ENCODE measurements at regions not wholly inside any gene's neighbourhood (a gene's known extent, or its start where the extent isn't known, plus 50 kb on each side); places are given as distances from the start of the nearest gene placed in this dataset.

GRCh38 chr5:99441235-99441634 is 512.4 kb upstream of the CHD1 start:
- no peak for DNase-seq
- H3K36me3 ChIP-seq (replicated peaks in 1 of 2; ENCODE audit: control insufficient read depth in 1 of 2, insufficient read depth in 2 of 2, low read length in 2 of 2) = no peaks in the 10 kb centered on the region
- no peak overlapping the region for H2AFZ ChIP-seq (ENCODE audit: insufficient read depth, low read depth, low read length, poor library complexity, severe bottlenecking)
- no peak for TF ChIP-seq CTCF (IDR thresholded peaks at IDR 0.05)
- Mint-ChIP-seq H3K9me3 (peaks cover 0 to 2% (median 0%) of the 10 kb centered on the region in 7 donors), H3K36me3 (no peaks in the 10 kb centered on the region), H3K27ac (no peak overlapping the region), H3K4me1 (no peaks in the 10 kb centered on the region), H3K27me3 (ENCODE audit: low read depth in 3 of 3) (peaks cover 0 to 2% (median 0%) of the 10 kb centered on the region in 3 donors), H3K4me3 (no peak overlapping the region)
- H4K20me1 ChIP-seq (ENCODE audit: insufficient read depth, low read length) = no peaks in the 10 kb centered on the region
- no peak overlapping the region for H3K4me2 ChIP-seq (replicated peaks; ENCODE audit: extremely low read depth, low read length, poor library complexity, severe bottlenecking)
- no peaks in the 10 kb centered on the region for H3K79me2 ChIP-seq (ENCODE audit: insufficient read depth, low read length)
- no peak overlapping the region for H3K4me3 ChIP-seq (replicated peaks in 1 of 3; ENCODE audit: low read depth in 2 of 3, low read length in 3 of 3)
- H3K27ac ChIP-seq (ENCODE audit: low read depth in 1 of 2, low read length in 2 of 2) = no peak overlapping the region
- H3K4me1 ChIP-seq (ENCODE audit: control insufficient read depth in 1 of 2, insufficient read depth in 2 of 2, low read length in 2 of 2) = no peaks in the 10 kb centered on the region
- H3K9ac ChIP-seq (ENCODE audit: insufficient read depth, low read length, poor library complexity, severe bottlenecking) = no peak overlapping the region
- no peaks in the 10 kb centered on the region for H3K9me3 ChIP-seq (replicated peaks in 1 of 2; ENCODE audit: control insufficient read depth in 1 of 2, insufficient read depth in 1 of 2, low read length in 2 of 2)
- no peaks in the 10 kb centered on the region for H3K27me3 ChIP-seq (ENCODE audit: control insufficient read depth in 2 of 2, insufficient read depth in 2 of 2, low read length in 2 of 2)
- WGBS (ENCODE audit: insufficient coverage) = no CpG with 5 or more reads among the region's 3 CpGs
- intact Hi-C loops (cut with micrococcal nuclease) = no loop called here

- TF ChIP-seq CTCF (IDR thresholded peaks at IDR 0.05) = no peak
- H3K9me3 Mint-ChIP-seq = peaks cover 0 to 2% (median 0%) of the 10 kb centered on the region in 7 donors
- intact Hi-C loops (cut with micrococcal nuclease) = no loop called here
- no peak for DNase-seq
- Histone ChIP-seq H3K9me3 (replicated peaks in 1 of 2; ENCODE audit: control insufficient read depth in 1 of 2, insufficient read depth in 1 of 2, low read length in 2 of 2) (no peaks in the 10 kb centered on the region), H3K4me2 (replicated peaks; ENCODE audit: extremely low read depth, low read length, poor library complexity, severe bottlenecking) (no peak overlapping the region), H3K4me1 (ENCODE audit: control insufficient read depth in 1 of 2, insufficient read depth in 2 of 2, low read length in 2 of 2) (no peaks in the 10 kb centered on the region), H4K20me1 (ENCODE audit: insufficient read depth, low read length) (no peaks in the 10 kb centered on the region), H3K79me2 (ENCODE audit: insufficient read depth, low read length) (no peaks in the 10 kb centered on the region), H3K27me3 (ENCODE audit: control insufficient read depth in 2 of 2, insufficient read depth in 2 of 2, low read length in 2 of 2) (no peaks in the 10 kb centered on the region), H2AFZ (ENCODE audit: insufficient read depth, low read depth, low read length, poor library complexity, severe bottlenecking) (no peak overlapping the region), H3K4me3 (replicated peaks in 1 of 3; ENCODE audit: low read depth in 2 of 3, low read length in 3 of 3) (no peak overlapping the region), H3K9ac (ENCODE audit: insufficient read depth, low read length, poor library complexity, severe bottlenecking) (no peak overlapping the region), H3K27ac (ENCODE audit: low read depth in 1 of 2, low read length in 2 of 2) (no peak overlapping the region), H3K36me3 (replicated peaks in 1 of 2; ENCODE audit: control insufficient read depth in 1 of 2, insufficient read depth in 2 of 2, low read length in 2 of 2) (no peaks in the 10 kb centered on the region)
- H3K27me3 Mint-ChIP-seq (ENCODE audit: low read depth in 3 of 3) = peaks cover 0 to 1% (median 0%) of the 10 kb centered on the region in 3 donors
- no peak overlapping the region for H3K4me3 Mint-ChIP-seq
- no peaks in the 10 kb centered on the region for H3K36me3 Mint-ChIP-seq
- no peaks in the 10 kb centered on the region for H3K4me1 Mint-ChIP-seq
- no peak overlapping the region for H3K27ac Mint-ChIP-seq
- 90% methylated on average over 7 of the region's 7 CpGs for WGBS (ENCODE audit: insufficient coverage)
Observed at GRCh38 chr5:99438619-99439018, 509.8 kb upstream of the CHD1 start.
